ENCODE measurements at regions not wholly inside any gene's neighbourhood (a gene's known extent, or its start where the extent isn't known, plus 50 kb on each side); places are given as distances from the start of the nearest gene placed in this dataset.

GRCh38 chr5:136738829-136739228, 373.5 kb upstream of the TRPC7 start:
- Histone ChIP-seq H3K23ac (ENCODE audit: low read depth, low read length) (no peak overlapping the region), H3K14ac (replicated peaks; ENCODE audit: low read depth, low read length) (no peak overlapping the region), H2AFZ (replicated peaks; ENCODE audit: low read length, poor library complexity) (no peak overlapping the region), H4K20me1 (ENCODE audit: insufficient read depth, low read length) (no peaks in the 10 kb centered on the region), H3K18ac (ENCODE audit: low read depth, low read length) (no peak overlapping the region), H3K27me3 (ENCODE audit: control insufficient read depth, insufficient read depth, low read length) (no peaks in the 10 kb centered on the region), H2AK5ac (ENCODE audit: low read depth, low read length) (no peak overlapping the region), H3K36me3 (ENCODE audit: control insufficient read depth, insufficient read depth, low read length) (no peaks in the 10 kb centered on the region), H3K9me1 (ENCODE audit: insufficient read depth, low read length) (no peaks in the 10 kb centered on the region), H3K79me1 (ENCODE audit: low read depth in 1 of 2, low read length in 2 of 2) (no peaks in the 10 kb centered on the region), H3K9ac (ENCODE audit: low read depth, low read length) (no peak overlapping the region), H3K9me3 (ENCODE audit: control insufficient read depth, insufficient read depth, low read length) (peaks cover 5% of the 10 kb centered on the region), H4K8ac (ENCODE audit: low read depth in 2 of 2, low read length in 2 of 2) (no peak overlapping the region), H2BK5ac (ENCODE audit: low read depth, low read length, poor library complexity, severe bottlenecking) (no peak overlapping the region), H4K91ac (ENCODE audit: insufficient read depth, low read depth, low read length) (no peak overlapping the region), H2BK15ac (ENCODE audit: low read depth, low read length) (no peak overlapping the region), H3K27ac (ENCODE audit: insufficient read depth, low read length) (no peak overlapping the region), H3K4me1 (ENCODE audit: control insufficient read depth, insufficient read depth, low read length) (no peaks in the 10 kb centered on the region), H3K4me2 (ENCODE audit: low read depth, low read length) (no peak overlapping the region), H3K4ac (ENCODE audit: low read depth, low read length) (no peak overlapping the region), H3K56ac (ENCODE audit: extremely low read depth, insufficient read depth, low read length) (no peak overlapping the region), H3K4me3 (ENCODE audit: insufficient read depth, low read depth, low read length) (no peak overlapping the region), H2AK9ac (replicated peaks; ENCODE audit: low read depth, low read length, poor library complexity) (no peak overlapping the region), H2BK120ac (ENCODE audit: low read depth, low read length) (no peak overlapping the region), H2BK20ac (ENCODE audit: low read depth, low read length) (no peak overlapping the region), H4K5ac (ENCODE audit: low read depth, low read length) (no peak overlapping the region)
- TF ChIP-seq MXI1 (IDR thresholded peaks at IDR 0.05; ENCODE audit: borderline replicate concordance, low read depth, low read length), result no peak
- TF ChIP-seq POLR2A (IDR thresholded peaks at IDR 0.05; ENCODE audit: low read depth, low read length), result no peak
- no peak for TF ChIP-seq RAD21 (IDR thresholded peaks at IDR 0.05; ENCODE audit: low read length)
- no peak for TF ChIP-seq RFX5 (IDR thresholded peaks at IDR 0.05; ENCODE audit: low read depth, low read length)
- TF ChIP-seq CEBPB (IDR thresholded peaks at IDR 0.05; ENCODE audit: low read depth, low read length), result no peak
- no peak for TF ChIP-seq USF2 (IDR thresholded peaks at IDR 0.05; ENCODE audit: low read depth, low read length)
- no peak for TF ChIP-seq NFE2L2 (IDR thresholded peaks at IDR 0.05; ENCODE audit: low read depth, low read length)
- TF ChIP-seq MAFK (IDR thresholded peaks at IDR 0.05; ENCODE audit: low read depth, low read length), result no peak
- in situ Hi-C loops (cut with MboI; ENCODE audit: low sequenced_read_pairs) (no loop called here), dilution Hi-C loops (cut with HindIII; ENCODE audit: low sequenced_read_pairs, unreplicated experiment) (no loop called here), intact Hi-C loops (cut with micrococcal nuclease) (no loop called here)
- ChIA-PET CTCF (no interaction called here), POLR2A (ENCODE audit: unreplicated experiment) (no interaction called here)
- WGBS, 2 experiments (ENCODE audit: extremely low coverage in 2 of 2, insufficient read length in 1 of 2), result no CpG with 5 or more reads among the region's 2 CpGs
- no peak for DNase-seq
- no TSS peak for BruUV-seq (replicated peaks)
- no peak for ATAC-seq (ENCODE audit: low read depth)

Data from IMR-90 (cell line).